GM23338 (cell line): ENCODE measurements at regions not wholly inside any gene's neighbourhood (a gene's known extent, or its start where the extent isn't known, plus 50 kb on each side); places are given as distances from the start of the nearest gene placed in this dataset.

Experiments
- ATAC-seq: fragments of 200-7000 bp; cut with Tn5 transposase; 3 replicates; pipeline ENCODE4 v1.9.1; 2020
- DNase-seq: peaks from one replicate; pipeline ENCODE4 v3.0.0-alpha.2; 2015; ENCODE audit warnings: low spot score
- H2AFZ ChIP-seq: fragments of 200-600 bp; sonication (generic); 2 replicates; pipeline ENCODE4 v1.8.0; 2016; ENCODE audit warnings: antibody characterized with exemption, mild to moderate bottlenecking, moderate library complexity
- H3F3A ChIP-seq: fragments of 200-600 bp; sonication (generic); replicated peaks from 2 replicates; pipeline ENCODE4 v1.8.0; 2017; ENCODE audit warnings: antibody characterized with exemption, mixed run types, low read depth
- H3K27ac ChIP-seq: fragments of 200-600 bp; sonication (generic); 2 replicates; pipeline ENCODE4 v1.6.1; 2016; ENCODE audit warnings: low read depth
- H3K27me3 ChIP-seq: fragments of 200-600 bp; sonication (generic); 2 replicates; pipeline ENCODE4 v1.8.0; 2016; ENCODE audit warnings: mild to moderate bottlenecking, mixed run types, moderate library complexity; ENCODE audit not compliant: insufficient read depth
- H3K36me3 ChIP-seq: fragments of 200-600 bp; sonication (generic); 2 replicates; pipeline ENCODE4 v1.8.0; 2016; ENCODE audit warnings: mild to moderate bottlenecking; ENCODE audit not compliant: insufficient read depth
- H3K4me1 ChIP-seq: fragments of 200-600 bp; sonication (generic); 2 replicates; pipeline ENCODE4 v1.8.0; 2016; ENCODE audit warnings: mild to moderate bottlenecking, moderate library complexity; ENCODE audit not compliant: insufficient read depth
- H3K4me2 ChIP-seq: fragments of 200-600 bp; sonication (generic); 2 replicates; pipeline ENCODE4 v1.7.1; 2017; ENCODE audit warnings: mixed run types
- H3K4me3 ChIP-seq: fragments of 200-600 bp; sonication (generic); 2 replicates; pipeline ENCODE4 v1.6.1; 2016; ENCODE audit warnings: mixed run types
- H3K79me2 ChIP-seq: fragments of 200-600 bp; sonication (generic); replicated peaks from 2 replicates; pipeline ENCODE4 v1.8.0; 2017; ENCODE audit warnings: mild to moderate bottlenecking; ENCODE audit not compliant: insufficient read depth
- H3K9me2 ChIP-seq: fragments of 200-600 bp; sonication (generic); 2 replicates; pipeline ENCODE4 v1.8.0; 2017; ENCODE audit not compliant: insufficient read depth
- H4K20me1 ChIP-seq: fragments of 200-600 bp; sonication (generic); replicated peaks from 2 replicates; pipeline ENCODE4 v1.8.0; 2017; ENCODE audit warnings: mild to moderate bottlenecking; ENCODE audit not compliant: insufficient read depth
- H3K27ac Mint-ChIP-seq: 2 replicates; pipeline ENCODE4 v1.8.0; 2020; ENCODE audit warnings: inconsistent platforms, mild to moderate bottlenecking, moderate library complexity, mixed read lengths
- H3K27me3 Mint-ChIP-seq: 3 replicates; pipeline ENCODE4 v1.8.0; 2022; ENCODE audit warnings: low read depth, mild to moderate bottlenecking, moderate library complexity, mixed read lengths, inconsistent platforms; ENCODE audit not compliant: insufficient read depth, poor library complexity
- H3K36me3 Mint-ChIP-seq: 3 replicates; pipeline ENCODE4 v1.8.0; 2021; ENCODE audit warnings: low read depth, mild to moderate bottlenecking, inconsistent platforms, moderate library complexity, mixed read lengths
- H3K4me1 Mint-ChIP-seq: 3 replicates; pipeline ENCODE4 v1.8.0; 2020; ENCODE audit warnings: mild to moderate bottlenecking, inconsistent platforms, mixed read lengths
- H3K4me3 Mint-ChIP-seq: 3 replicates; pipeline ENCODE4 v1.8.0; 2021; ENCODE audit warnings: moderate library complexity, mild to moderate bottlenecking, inconsistent platforms, mixed read lengths
- H3K9me3 Mint-ChIP-seq: 3 replicates; pipeline ENCODE4 v1.8.0; 2020; ENCODE audit warnings: moderate library complexity, mild to moderate bottlenecking, inconsistent platforms, mixed read lengths
- CREB1 ChIP-seq: fragments of 250-450 bp; sonication (Bioruptor Pico); IDR thresholded peaks from 2 replicates; pipeline ENCODE4 v1.5.0; 2020; ENCODE audit warnings: low read depth, mild to moderate bottlenecking, moderate library complexity
- EZH2 ChIP-seq: fragments of 200-600 bp; sonication (generic); IDR thresholded peaks from one replicate; pipeline ENCODE4 v1.8.0; 2017; ENCODE audit warnings: antibody characterized with exemption, mild to moderate bottlenecking, low read depth; ENCODE audit not compliant: unreplicated experiment
- EZH2phosphoT487 ChIP-seq: fragments of 200-600 bp; sonication (generic); IDR thresholded peaks from one replicate; pipeline ENCODE4 v1.8.1; 2018; ENCODE audit warnings: antibody characterized with exemption; ENCODE audit not compliant: unreplicated experiment
- JUNB ChIP-seq: IDR thresholded peaks from one replicate; pipeline ENCODE4 v1.6.1; 2016; ENCODE audit warnings: antibody characterized with exemption; ENCODE audit not compliant: unreplicated experiment
- NANOG ChIP-seq: IDR thresholded peaks from 2 replicates; pipeline ENCODE4 v1.6.1; 2016; ENCODE audit warnings: antibody characterized with exemption, borderline replicate concordance
- POLR2AphosphoS5 ChIP-seq: IDR thresholded peaks from 2 replicates; pipeline ENCODE4 v1.6.1; 2016; ENCODE audit warnings: antibody characterized with exemption, low read depth
- STAT1 ChIP-seq: IDR thresholded peaks from one replicate; pipeline ENCODE4 v1.6.1; 2016; ENCODE audit warnings: antibody characterized with exemption; ENCODE audit not compliant: unreplicated experiment
- ZNF331 ChIP-seq: fragments of 250-450 bp; sonication (Bioruptor Pico); IDR thresholded peaks from 2 replicates; pipeline ENCODE4 v1.5.0; 2020; ENCODE audit warnings: low read depth, mild to moderate bottlenecking, moderate library complexity
- TF ChIP-seq, protein P1 (sequence below): IDR thresholded peaks from one replicate; pipeline ENCODE4 v1.6.1; 2018; ENCODE audit warnings: antibody characterized with exemption; ENCODE audit not compliant: unreplicated experiment
- TF ChIP-seq, protein P2 (sequence below), 2 experiments: fragments of 200-600 bp in 1 of 2; sonication (generic) in 1 of 2; conservative IDR thresholded peaks; 2 replicates each; pipeline versions ENCODE4 v1.5.1 to v1.6.1; 2016 to 2017; ENCODE audit warnings: antibody characterized with exemption in 2 of 2, low read depth in 2 of 2, mild to moderate bottlenecking in 2 of 2, moderate library complexity in 1 of 2

DNA sequence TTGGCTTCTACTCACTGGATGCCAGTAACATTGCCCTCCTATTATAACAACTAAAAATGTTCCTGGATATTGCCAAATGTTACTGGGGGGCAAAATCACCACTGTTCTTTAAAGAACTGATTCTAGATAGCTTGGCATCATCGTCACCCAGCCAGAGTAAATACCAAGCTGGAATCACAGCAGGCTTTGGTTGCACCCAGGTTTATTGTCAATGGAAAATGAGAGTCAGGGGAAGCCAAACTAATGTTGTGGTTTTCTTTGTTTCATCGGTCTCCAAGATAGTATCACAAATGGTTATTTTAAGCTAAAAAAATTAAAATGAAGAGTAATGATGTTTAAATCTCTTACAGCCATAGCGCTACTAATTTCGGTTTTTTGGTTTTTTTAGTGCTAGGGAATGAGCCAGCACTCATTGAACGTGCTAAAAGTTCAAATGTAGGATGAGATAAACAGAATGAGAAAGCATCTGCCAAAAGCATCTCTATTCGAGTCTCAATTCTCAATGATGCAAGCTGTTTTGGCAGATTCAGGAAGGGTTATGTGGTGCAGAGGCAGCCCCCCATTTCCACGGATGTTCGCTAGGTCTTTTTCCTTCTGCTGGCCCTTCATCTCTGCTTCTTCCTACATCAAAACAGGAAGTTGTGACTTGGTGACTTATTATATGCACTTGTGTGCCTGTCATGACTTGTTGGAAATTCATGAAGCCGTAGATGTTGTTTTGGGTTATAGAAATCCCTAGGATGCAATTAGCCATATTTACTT, 558.0 kb downstream of the EBF1 start:
- no peak overlapping the region; the same call in 1 of the 2 replicates for H2AFZ ChIP-seq

DNA sequence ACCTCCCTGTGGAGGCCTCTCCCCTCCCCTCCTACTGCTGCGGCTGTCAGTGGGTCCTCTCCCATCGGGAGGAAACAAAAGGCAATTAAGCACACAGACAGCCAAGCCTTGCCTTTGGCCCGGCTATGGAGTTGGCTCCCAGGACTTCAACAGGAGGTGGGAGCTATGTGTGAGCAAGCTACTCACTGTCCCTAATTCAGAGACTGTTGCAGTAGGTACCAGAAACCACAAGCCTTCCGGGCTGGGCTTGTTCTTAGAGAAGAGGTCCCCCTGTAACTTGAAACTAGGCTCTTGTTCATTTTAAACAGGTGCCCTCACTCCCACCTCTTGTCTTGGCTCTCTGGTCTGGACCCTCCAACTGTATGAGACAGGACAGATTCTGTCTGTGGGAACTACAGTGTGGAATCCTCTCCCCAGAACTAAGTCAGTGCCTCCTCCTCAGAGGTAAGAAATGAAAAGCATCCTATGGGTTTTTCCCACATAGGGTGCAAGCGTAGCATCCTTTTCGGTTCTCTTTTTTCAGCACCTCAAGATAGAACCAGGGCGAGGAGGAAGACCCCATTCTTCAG, 561.1 kb downstream of the EBF1 start:
- Histone ChIP-seq H3K9me2 (no peaks in the 10 kb centered on the region), H3F3A (no peaks in the 10 kb centered on the region), H4K20me1 (no peaks in the 10 kb centered on the region), H2AFZ (peak overlapping the region; percentile 63), H3K79me2 (no peaks in the 10 kb centered on the region), H3K4me1 (peaks cover 18% of the 10 kb centered on the region), H3K27ac (no peak overlapping the region), H3K4me2 (no peak overlapping the region), H3K27me3 (no peaks in the 10 kb centered on the region), H3K4me3 (no peak overlapping the region), H3K36me3 (no peaks in the 10 kb centered on the region)
- H3K27me3 Mint-ChIP-seq = no peaks in the 10 kb centered on the region
- no peaks in the 10 kb centered on the region for H3K9me3 Mint-ChIP-seq
- H3K4me3 Mint-ChIP-seq = no peak overlapping the region
- peaks cover 22% of the 10 kb centered on the region for H3K4me1 Mint-ChIP-seq
- H3K27ac Mint-ChIP-seq = no peak overlapping the region
- ATAC-seq = peak; percentile 86
- DNase-seq = peak; percentile 23
- TF ChIP-seq JUNB (no peak), POLR2AphosphoS5 (no peak), STAT1 (no peak)
- H3K36me3 Mint-ChIP-seq = no peaks in the 10 kb centered on the region

More for the DNA sequence above, 558.0 kb downstream of the EBF1 start:
- no peaks in the 10 kb centered on the region for H3K36me3 ChIP-seq
- peaks cover 18% of the 10 kb centered on the region for H3K4me1 ChIP-seq
- H3K9me2 ChIP-seq = no peaks in the 10 kb centered on the region
- Mint-ChIP-seq H3K9me3 (no peaks in the 10 kb centered on the region), H3K36me3 (no peaks in the 10 kb centered on the region), H3K27ac (no peak overlapping the region), H3K27me3 (no peaks in the 10 kb centered on the region), H3K4me3 (no peak overlapping the region), H3K4me1 (peaks cover 17% of the 10 kb centered on the region)
- no peak overlapping the region for H3K27ac ChIP-seq
- ATAC-seq (no peak), DNase-seq (no peak)
- H3K27me3 ChIP-seq = no peaks in the 10 kb centered on the region
- no peaks in the 10 kb centered on the region for H4K20me1 ChIP-seq
- no peak overlapping the region for H3K4me2 ChIP-seq
- no peak for TF ChIP-seq ZNF331 (CRISPR knock-in tag)
- TF ChIP-seq, protein P1, sequence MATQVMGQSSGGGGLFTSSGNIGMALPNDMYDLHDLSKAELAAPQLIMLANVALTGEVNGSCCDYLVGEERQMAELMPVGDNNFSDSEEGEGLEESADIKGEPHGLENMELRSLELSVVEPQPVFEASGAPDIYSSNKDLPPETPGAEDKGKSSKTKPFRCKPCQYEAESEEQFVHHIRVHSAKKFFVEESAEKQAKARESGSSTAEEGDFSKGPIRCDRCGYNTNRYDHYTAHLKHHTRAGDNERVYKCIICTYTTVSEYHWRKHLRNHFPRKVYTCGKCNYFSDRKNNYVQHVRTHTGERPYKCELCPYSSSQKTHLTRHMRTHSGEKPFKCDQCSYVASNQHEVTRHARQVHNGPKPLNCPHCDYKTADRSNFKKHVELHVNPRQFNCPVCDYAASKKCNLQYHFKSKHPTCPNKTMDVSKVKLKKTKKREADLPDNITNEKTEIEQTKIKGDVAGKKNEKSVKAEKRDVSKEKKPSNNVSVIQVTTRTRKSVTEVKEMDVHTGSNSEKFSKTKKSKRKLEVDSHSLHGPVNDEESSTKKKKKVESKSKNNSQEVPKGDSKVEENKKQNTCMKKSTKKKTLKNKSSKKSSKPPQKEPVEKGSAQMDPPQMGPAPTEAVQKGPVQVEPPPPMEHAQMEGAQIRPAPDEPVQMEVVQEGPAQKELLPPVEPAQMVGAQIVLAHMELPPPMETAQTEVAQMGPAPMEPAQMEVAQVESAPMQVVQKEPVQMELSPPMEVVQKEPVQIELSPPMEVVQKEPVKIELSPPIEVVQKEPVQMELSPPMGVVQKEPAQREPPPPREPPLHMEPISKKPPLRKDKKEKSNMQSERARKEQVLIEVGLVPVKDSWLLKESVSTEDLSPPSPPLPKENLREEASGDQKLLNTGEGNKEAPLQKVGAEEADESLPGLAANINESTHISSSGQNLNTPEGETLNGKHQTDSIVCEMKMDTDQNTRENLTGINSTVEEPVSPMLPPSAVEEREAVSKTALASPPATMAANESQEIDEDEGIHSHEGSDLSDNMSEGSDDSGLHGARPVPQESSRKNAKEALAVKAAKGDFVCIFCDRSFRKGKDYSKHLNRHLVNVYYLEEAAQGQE = no peak
- TF ChIP-seq, protein P2, sequence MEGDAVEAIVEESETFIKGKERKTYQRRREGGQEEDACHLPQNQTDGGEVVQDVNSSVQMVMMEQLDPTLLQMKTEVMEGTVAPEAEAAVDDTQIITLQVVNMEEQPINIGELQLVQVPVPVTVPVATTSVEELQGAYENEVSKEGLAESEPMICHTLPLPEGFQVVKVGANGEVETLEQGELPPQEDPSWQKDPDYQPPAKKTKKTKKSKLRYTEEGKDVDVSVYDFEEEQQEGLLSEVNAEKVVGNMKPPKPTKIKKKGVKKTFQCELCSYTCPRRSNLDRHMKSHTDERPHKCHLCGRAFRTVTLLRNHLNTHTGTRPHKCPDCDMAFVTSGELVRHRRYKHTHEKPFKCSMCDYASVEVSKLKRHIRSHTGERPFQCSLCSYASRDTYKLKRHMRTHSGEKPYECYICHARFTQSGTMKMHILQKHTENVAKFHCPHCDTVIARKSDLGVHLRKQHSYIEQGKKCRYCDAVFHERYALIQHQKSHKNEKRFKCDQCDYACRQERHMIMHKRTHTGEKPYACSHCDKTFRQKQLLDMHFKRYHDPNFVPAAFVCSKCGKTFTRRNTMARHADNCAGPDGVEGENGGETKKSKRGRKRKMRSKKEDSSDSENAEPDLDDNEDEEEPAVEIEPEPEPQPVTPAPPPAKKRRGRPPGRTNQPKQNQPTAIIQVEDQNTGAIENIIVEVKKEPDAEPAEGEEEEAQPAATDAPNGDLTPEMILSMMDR (conservative IDR thresholded peaks at IDR 0.05; ENCODE audit: low read depth in 2 of 2) = no peak
- no peak for TF ChIP-seq STAT1
- no peak for TF ChIP-seq CREB1
- no peak for TF ChIP-seq EZH2phosphoT487
- TF ChIP-seq NANOG = no peak
- no peak for TF ChIP-seq EZH2
- H3F3A ChIP-seq = no peaks in the 10 kb centered on the region
- H3K4me3 ChIP-seq = no peak overlapping the region
- no peaks in the 10 kb centered on the region for H3K79me2 ChIP-seq
